GM18498 (cell line): ENCODE measurements at regions not wholly inside any gene's neighbourhood (a gene's known extent, or its start where the extent isn't known, plus 50 kb on each side); places are given as distances from the start of the nearest gene placed in this dataset.
"Not testable (repeated sequence)": the region's sequence is repeated elsewhere in the genome, so short reads cannot be mapped to it uniquely, and the experiment has no call there.

Source experiments
- ATAC-seq: cut with Tn5 transposase; IDR thresholded peaks from one replicate; pipeline ENCODE4 v1.9.1; 2021; ENCODE audit warnings: mild to moderate bottlenecking, moderate library complexity; ENCODE audit not compliant: unreplicated experiment

DNA sequence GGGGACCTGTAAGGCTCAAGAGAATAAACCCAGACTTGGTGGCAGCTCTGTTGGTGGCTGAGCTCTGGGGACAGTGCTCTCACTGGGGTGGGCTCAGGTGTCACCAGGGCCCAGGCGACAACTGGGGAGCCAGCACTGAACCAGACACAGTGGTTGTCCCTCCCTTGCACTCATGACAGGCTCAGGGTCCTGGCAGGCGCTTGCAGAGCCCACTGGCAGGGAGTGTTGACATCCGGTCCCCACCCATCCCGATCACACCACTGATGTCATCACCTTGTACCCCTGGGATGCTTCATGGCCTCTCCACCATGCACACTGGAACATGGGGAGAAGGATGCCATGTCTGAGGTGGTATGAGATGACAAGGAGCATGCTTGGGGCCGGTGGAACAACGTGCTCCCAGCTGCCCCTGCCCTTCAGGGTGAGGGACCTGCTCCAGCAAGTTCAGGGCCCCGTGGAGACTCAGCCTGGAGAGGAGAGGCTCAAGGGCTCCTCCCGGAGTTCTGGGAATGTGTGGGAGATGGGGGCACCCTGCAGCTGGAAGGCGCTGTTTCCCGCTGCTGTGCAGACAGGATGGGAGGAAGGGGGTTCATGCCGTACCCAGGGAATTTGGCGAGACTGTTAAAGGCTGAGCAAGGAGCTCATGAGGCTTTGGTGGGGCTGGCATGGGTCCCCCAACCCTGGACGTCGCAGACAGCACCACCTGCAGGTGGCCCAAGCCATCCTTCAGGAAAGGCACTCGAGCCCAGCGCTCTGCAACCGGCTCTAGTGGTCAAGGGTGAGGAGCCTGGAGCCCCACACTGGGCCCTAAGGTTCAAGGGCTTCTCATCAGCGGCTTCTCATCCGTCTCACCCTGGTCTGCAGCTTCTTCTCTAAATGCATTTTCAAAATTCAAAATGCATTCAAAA is 141.1 kb upstream of the ZNF469 start:
- ATAC-seq: not testable (repeated sequence)

- not testable (repeated sequence) for ATAC-seq
Measured at GRCh38 chr16:88242312-88243295, 140.2 kb upstream of the ZNF469 start.

DNA sequence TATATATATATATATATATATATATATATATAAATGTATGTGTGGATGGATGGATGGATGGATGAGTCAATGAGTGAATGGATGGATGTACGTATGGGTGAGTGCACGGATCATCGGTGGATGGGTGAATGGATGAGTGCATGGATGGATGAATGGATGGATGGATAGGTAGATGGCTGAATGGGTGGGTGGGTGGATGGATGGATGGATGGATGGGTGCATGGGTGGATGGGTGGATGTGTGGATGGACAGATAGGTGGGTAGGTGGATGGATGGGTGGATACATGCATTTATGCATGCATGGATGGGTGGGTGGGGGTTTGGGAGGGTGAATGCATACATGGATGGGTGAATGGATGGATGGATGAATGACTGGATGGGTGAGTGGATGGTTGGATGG is 138.8 kb upstream of the ZNF469 start:
- not testable (repeated sequence) for ATAC-seq

- not testable (repeated sequence) for ATAC-seq
Measured at GRCh38 chr16:88245241-88246081, 137.3 kb upstream of the ZNF469 start.

DNA sequence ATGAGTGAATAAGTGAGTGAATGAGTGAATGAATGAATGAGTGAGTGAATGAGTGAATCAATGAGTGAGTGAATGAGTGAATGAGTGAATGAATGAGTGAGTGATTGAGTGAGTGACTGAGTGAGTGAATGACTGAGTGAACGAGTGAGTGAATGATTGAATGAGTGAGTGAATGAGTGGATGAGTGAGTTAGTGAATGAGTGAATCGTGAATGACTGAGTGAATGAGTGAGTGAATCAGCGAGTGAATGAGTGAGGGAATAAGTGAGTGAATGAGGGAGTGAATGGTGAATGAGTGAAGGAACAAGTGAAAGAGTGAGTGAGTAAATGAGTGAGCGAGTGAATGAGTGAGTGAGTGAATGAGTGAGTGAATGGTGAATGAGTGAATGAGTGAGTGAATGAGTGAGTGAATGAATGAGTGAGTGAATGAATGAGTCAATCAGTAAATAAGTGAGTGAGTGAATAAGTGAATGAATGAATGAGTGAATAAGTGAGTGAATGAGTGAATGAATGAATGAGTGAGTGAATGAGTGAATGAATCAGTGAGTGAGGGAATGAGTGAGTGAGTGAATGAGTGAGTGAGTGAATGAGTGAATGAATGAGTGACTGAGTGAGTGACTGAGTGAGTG is 135.7 kb upstream of the ZNF469 start:
- not testable (repeated sequence) for ATAC-seq

GRCh38 chr16:88247583-88247966 is 135.2 kb upstream of the ZNF469 start:
- ATAC-seq: not testable (repeated sequence)

DNA sequence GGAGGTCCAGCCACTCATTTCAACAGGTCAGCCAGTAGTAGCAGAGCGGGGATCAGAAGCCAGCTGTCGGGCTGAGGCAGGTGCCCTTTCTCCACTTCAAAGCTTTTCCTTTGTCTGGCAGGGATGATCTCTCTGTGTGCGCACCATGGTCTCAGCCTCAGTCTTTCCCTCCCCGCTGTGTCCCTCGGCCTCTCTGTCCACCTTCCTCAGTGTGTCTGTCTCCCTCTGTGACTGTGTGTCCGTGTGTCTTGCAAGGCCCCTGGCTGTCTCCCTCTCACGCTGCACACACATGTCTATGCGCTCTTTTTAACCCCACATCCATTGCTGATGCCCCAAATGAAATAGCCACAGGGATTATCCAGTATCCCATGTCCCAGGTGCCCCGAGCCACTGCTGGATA is 134.0 kb upstream of the ZNF469 start:
- ATAC-seq: not testable (repeated sequence)

DNA sequence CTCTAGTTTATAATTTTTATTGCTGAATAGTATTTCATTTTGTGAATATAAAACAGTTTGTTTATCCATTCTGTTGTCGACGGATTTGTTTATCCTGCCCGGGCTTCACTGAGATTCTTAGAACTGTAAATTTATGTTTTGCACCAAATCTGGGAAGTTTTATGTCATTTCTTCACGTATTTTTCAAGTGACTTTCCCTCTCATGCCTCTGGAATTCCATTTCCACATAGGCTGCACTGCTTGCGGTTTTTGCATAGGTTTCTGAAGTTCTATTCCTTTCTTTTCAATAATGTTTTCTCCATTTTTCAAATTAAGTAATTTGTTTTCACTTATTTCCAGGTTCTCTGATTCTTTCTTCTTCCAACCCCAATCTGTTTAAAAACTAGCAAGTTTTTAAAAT is 132.4 kb upstream of the ZNF469 start:
- not testable (repeated sequence) for ATAC-seq

DNA sequence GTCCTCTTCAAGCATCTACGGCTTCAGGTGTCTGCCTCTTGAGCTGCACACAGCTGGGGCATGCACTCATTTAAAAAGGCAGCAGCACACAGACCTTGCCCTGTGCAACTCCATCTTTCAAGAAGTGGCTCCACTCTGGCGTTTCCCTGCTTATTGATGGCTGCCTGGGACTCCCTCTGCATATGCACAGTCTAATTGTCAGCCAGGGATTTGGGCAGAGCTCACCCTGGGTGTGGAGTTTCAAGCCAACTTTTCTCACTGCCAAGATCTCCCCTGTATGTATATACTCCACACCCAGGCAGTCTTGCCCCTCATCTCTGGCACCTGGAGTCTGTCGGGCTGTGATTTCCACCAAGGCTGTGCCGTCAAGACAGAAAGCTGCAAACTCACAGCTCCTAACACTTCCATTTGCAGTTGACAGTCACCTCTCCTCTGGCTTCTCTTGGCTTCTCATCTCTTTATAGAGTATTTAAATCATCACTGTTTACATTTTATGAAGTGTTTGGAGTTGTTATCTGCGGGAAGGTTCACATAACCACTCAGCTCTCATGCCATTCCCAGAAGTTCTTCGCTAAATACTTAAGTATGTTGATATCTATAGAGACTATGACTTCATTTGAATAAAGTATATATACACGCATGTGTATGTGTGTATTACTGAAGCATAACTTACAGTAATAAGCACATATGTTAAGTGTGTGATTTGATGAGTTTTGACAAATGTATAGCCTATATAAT is 130.5 kb upstream of the ZNF469 start:
- not testable (repeated sequence) for ATAC-seq

DNA sequence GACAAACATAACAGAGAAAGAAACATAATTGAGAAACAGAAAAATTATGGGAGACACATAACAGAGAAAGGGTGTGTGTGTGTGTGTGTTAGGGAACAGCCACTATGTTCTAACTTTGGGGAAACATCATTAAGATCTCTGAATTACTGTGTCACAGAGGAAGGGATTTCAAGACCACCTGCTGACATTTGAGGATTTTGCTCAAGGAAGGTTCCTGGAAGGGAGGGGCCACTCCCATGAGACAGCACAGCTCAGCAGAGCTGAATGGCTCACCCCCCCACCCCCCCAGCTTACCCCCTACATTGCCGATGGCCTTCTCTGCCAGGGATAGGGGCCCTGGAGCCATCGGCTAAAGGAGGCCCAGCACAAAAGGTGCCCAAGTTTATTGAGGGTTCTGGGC is 124.6 kb upstream of the ZNF469 start:
- ATAC-seq: not testable (repeated sequence)

DNA sequence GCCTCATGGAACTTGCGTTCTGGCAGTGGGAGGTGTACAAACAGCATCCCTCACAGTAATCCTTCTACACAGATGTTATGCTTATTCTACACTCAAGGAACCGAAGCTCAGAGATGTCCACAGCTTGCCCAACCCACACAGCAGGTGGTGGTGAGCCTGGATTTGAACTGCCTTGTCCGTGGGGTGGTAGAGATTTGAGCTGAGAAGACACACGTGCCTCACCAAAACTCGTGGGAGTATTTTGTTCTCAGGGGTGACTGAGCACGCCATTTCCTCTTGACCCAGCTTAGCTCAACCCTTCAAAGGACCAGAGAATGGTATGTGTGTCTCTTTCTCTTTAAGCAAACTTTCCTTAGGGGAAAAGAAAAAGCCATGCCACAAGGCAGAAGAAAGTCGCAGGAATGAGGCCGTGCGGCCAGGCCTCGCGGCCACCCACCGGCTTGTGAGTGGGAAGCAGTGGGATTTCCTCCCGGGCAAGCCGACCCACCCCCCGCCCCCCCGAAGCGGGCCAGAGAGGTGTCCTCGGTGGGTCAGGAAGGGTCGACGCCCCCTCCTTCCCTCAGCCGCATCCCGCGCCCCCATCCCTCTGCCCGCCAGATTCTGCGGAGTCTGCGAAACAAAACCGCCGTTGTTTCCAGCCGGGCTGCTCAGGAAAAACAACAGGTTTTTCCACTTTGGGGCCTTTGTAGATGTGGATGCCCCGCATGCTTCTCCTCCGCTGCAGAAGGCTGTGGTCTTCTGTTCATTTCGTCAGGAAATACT is 123.8 kb upstream of the ZNF469 start:
- not testable (repeated sequence) for ATAC-seq

DNA sequence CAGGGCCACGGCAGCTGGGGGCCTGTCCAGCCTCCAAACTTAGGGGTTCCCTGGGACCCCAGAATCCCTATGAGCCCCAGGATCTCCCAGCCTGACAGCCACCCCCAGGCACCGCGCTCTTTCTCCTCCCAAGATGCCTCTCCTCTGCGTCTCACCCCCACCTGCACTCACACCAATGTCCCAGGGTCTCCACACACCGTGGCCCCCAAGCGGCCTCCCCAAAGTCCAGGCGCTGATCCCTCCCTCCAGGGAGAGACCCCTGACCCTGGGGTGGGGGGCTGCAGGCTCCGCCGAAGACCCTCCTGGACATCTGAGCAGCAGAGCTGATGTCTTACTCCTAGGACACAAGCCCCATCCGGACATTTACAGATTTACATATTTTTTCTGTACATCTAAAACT is 123.2 kb upstream of the ZNF469 start:
- ATAC-seq: not testable (repeated sequence)

DNA sequence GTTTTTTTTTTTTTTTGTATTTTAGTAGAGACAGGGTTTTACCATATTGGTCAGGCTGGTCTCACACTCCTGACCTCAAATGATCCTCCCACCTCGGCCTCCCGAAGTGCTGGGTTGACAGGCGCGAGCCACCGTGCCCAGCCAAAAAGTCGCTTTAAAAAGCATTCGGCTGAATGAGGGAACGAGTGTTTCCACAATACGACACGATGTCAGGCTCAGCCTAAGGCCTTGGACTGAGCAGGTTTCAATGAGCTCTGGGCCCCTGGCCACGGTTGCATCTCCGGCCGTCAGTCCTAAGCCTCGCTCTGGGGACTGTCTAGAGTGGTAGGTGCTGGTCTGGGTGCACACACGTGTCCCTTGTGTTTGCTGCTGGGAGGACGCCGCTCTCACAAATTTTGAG is 122.6 kb upstream of the ZNF469 start:
- not testable (repeated sequence) for ATAC-seq

- not testable (repeated sequence) for ATAC-seq
Measured at GRCh38 chr16:88260881-88261665, 121.7 kb upstream of the ZNF469 start.

- ATAC-seq: not testable (repeated sequence)
Measured at GRCh38 chr16:88261814-88262605, 120.7 kb upstream of the ZNF469 start.

DNA sequence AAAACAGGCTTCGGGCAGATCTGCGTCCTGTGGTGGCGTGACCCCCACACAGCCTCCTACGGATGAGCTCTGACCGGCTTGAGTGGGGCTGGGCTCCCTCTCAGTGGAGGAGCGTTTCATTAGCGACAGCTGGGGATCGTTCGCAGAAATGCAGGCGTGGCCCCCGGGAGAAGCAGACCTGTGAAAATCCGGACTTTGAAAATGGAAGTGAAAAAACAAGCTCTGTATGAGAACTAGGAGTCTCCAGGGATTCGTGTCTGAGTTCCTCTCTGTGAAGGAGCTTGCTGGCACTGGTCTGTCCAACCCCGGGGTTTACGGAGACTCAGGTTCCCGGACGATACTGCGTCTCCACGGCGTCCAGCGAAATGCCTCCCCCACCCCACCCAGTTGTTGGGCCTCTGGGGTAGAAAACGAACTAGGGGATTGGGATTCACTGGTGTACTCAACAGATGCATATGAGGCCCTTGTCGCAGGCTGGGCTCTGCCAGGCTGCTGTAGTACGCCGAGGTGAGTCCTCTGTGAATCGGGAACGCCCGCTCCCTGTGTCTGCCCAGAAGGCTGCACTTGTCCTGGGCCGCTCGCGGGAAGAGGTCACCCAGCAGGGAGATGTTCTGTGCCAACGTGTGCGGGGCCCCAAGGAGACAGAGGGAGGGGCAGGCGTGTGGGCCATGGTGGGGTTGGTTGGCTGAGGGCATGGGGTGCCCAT is 119.7 kb upstream of the ZNF469 start:
- ATAC-seq: not testable (repeated sequence)
